Thyroid gland (tissue), 4 donors: ENCODE measurements at regions not wholly inside any gene's neighbourhood (a gene's known extent, or its start where the extent isn't known, plus 50 kb on each side); places are given as distances from the start of the nearest gene placed in this dataset.

Experiments
- DNase-seq, 2 donors: peaks; one replicate each; pipeline ENCODE4 v3.0.0-alpha.2; 2019
- H3K27ac ChIP-seq, 3 donors: fragments of 200-600 bp; sonication (generic); 1 replicate in 2 of 3; 2 replicates in 1 of 3; pipeline ENCODE4 v1.5.1; 2016 to 2019; ENCODE audit warnings: mild to moderate bottlenecking in 1 of 3, moderate library complexity in 1 of 3
- H3K27me3 ChIP-seq: fragments of 200-600 bp; sonication (generic); one replicate; pipeline ENCODE4 v1.5.1; 2019
- H3K36me3 ChIP-seq, 2 donors: fragments of 200-600 bp; sonication (generic); one replicate each; pipeline ENCODE4 v1.5.1; 2016 to 2019
- H3K4me1 ChIP-seq, 2 donors: fragments of 200-600 bp; sonication (generic); one replicate each; pipeline ENCODE4 v1.5.1; 2017 to 2019
- H3K4me3 ChIP-seq, 3 donors: fragments of 200-600 bp; sonication (generic); replicated peaks in 1 of 3; 1 replicate in 2 of 3; 2 replicates in 1 of 3; pipeline ENCODE4 v1.5.1; 2016; ENCODE audit warnings: mild to moderate bottlenecking in 1 of 3
- H3K9me3 ChIP-seq: fragments of 200-600 bp; sonication (generic); one replicate; pipeline ENCODE4 v1.5.1; 2017
- CTCF ChIP-seq, 6 experiments: fragments of 200-600 bp in 3 of 6; fragments of 450-650 bp in 3 of 6; sonication (generic) in 3 of 6; IDR thresholded peaks; one replicate each; pipeline ENCODE4 v1.5.1; 2016 to 2019; ENCODE audit warnings: antibody characterized with exemption in 6 of 6, mild to moderate bottlenecking in 2 of 6, inconsistent platforms in 1 of 6, moderate library complexity in 1 of 6
- POLR2A ChIP-seq, 2 donors: fragments of 450-650 bp; IDR thresholded peaks; one replicate each; pipeline ENCODE4 v1.6.1; 2017; ENCODE audit warnings: antibody characterized with exemption in 2 of 2, mild to moderate bottlenecking in 2 of 2, moderate library complexity in 1 of 2
- WGBS, 2 donors: methylation state at CpG; one replicate each; pipeline ENCODE4 v1.1.5; 2017; 5-methylcytosine and 5-hydroxymethylcytosine counted together
- intact Hi-C: fragments of 100-400 bp; cut with DNase I; formaldehyde crosslinking; loops from one replicate; pipeline ENCODE4 v1.15.1; 2023

- TF ChIP-seq POLR2A (IDR thresholded peaks at IDR 0.05) = no peak
- no peak for TF ChIP-seq CTCF (IDR thresholded peaks at IDR 0.05)
- intact Hi-C loops = no loop called here
- Histone ChIP-seq H3K27ac (no peak overlapping the region), H3K9me3 (no peaks in the 10 kb centered on the region), H3K4me1 (no peaks in the 10 kb centered on the region), H3K4me3 (no peak overlapping the region), H3K36me3 (no peaks in the 10 kb centered on the region), H3K27me3 (no peaks in the 10 kb centered on the region)
- no peak for DNase-seq
- 70 to 74% methylated on average over 2 of the region's 2 CpGs for WGBS, 2 donors
Observed at GRCh38 chr5:64110222-64110621, 55.4 kb upstream of the RNF180 start.

DNA sequence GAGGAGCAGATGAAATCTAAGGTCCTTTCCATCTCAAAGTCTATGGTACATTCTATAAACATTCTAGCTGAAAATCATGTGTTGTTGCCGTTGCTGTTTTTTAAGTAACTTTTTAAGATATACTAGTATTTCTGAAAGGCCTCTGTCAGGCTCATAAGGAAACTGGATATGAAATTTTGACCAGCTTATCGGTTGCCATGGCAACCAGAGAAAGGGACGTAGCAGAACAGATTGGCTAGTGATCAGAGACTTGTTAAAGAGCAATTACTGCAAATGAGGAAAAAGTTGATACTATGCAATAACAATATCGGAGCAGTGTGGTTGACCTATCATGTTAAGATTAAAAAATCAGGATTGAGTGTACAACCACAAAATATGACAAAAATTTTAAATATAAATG lies 57.0 kb upstream of the RNF180 start:
- 72 to 79% methylated on average over 4 of the region's 4 CpGs for WGBS, 2 donors
- no peak for TF ChIP-seq CTCF (IDR thresholded peaks at IDR 0.05)
- no peak for TF ChIP-seq POLR2A (IDR thresholded peaks at IDR 0.05)

DNA sequence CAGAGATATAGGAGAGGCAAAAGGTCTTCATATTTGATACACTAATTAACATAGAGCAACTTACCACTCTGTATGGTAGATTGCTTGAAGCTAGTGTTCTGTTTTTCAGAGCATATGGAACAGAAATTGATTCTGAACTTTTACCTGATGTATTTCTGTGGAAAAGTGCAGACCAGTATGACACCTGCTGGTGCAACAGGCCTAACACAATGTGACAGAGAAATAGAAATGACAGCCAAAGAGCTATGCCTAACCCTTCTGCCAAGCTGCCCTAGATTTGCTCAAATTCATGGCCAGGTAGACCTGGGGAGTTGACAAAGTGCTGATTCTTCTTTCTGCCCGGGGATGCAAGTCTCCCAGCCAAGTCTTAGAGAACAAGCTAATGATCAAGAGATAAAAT lies 65.4 kb upstream of the RNF180 start:
- Histone ChIP-seq H3K27ac (no peak overlapping the region), H3K4me1 (no peaks in the 10 kb centered on the region), H3K4me3 (no peak overlapping the region), H3K9me3 (no peaks in the 10 kb centered on the region), H3K27me3 (no peaks in the 10 kb centered on the region), H3K36me3 (no peaks in the 10 kb centered on the region)
- intact Hi-C loops = no loop called here
- DNase-seq = no peak
- no peak for TF ChIP-seq POLR2A (IDR thresholded peaks at IDR 0.05)
- no peak for TF ChIP-seq CTCF (IDR thresholded peaks at IDR 0.05)
- 54 to 58% methylated on average over 1 of the region's 1 CpG for WGBS, 2 donors

More for the DNA sequence above, 57.0 kb upstream of the RNF180 start:
- Histone ChIP-seq H3K4me3 (no peak overlapping the region), H3K36me3 (no peaks in the 10 kb centered on the region), H3K27me3 (no peaks in the 10 kb centered on the region), H3K4me1 (no peaks in the 10 kb centered on the region), H3K9me3 (no peaks in the 10 kb centered on the region), H3K27ac (no peak overlapping the region)
- DNase-seq = no peak
- intact Hi-C loops = no loop called here

- H3K27ac ChIP-seq = no peak overlapping the region
- no peaks in the 10 kb centered on the region for H3K36me3 ChIP-seq
- TF ChIP-seq POLR2A (IDR thresholded peaks at IDR 0.05) (no peak), CTCF (IDR thresholded peaks at IDR 0.05) (no peak)
- no peaks in the 10 kb centered on the region for H3K27me3 ChIP-seq
- no peak overlapping the region for H3K4me3 ChIP-seq
- intact Hi-C loops = no loop called here
- DNase-seq = no peak
- no peaks in the 10 kb centered on the region for H3K4me1 ChIP-seq
- H3K9me3 ChIP-seq = no peaks in the 10 kb centered on the region
Observed at GRCh38 chr5:64096771-64097170, 68.9 kb upstream of the RNF180 start.

- Histone ChIP-seq H3K9me3 (no peaks in the 10 kb centered on the region), H3K4me1 (no peaks in the 10 kb centered on the region), H3K4me3 (no peak overlapping the region), H3K27ac (no peak overlapping the region), H3K27me3 (no peaks in the 10 kb centered on the region), H3K36me3 (no peaks in the 10 kb centered on the region)
- intact Hi-C loops = no loop called here
- TF ChIP-seq CTCF (IDR thresholded peaks at IDR 0.05) (no peak), POLR2A (IDR thresholded peaks at IDR 0.05) (no peak)
- 80 to 89% methylated on average over 8 of the region's 8 CpGs for WGBS, 2 donors
- DNase-seq = no peak
Observed at GRCh38 chr5:64077589-64077988, 88.1 kb upstream of the RNF180 start.
